Breast epithelium (tissue), 4 donors: ENCODE measurements at regions not wholly inside any gene's neighbourhood (a gene's known extent, or its start where the extent isn't known, plus 50 kb on each side); places are given as distances from the start of the nearest gene placed in this dataset.

Experiments
- DNase-seq, 2 donors: peaks; one replicate each; pipeline ENCODE4 v3.0.0-alpha.2; 2019; ENCODE audit warnings: low spot score in 2 of 2
- H3K27ac ChIP-seq, 2 donors: fragments of 200-600 bp; sonication (generic) in 1 of 2; one replicate each; pipeline ENCODE4 v1.5.1; 2016 to 2019; ENCODE audit warnings: mild to moderate bottlenecking in 1 of 2
- H3K27me3 ChIP-seq, 2 donors: fragments of 200-600 bp; sonication (generic) in 1 of 2; one replicate each; pipeline versions ENCODE4 v1.5.1 to v1.6.0; 2017 to 2019; ENCODE audit warnings: control low read depth in 1 of 2, mild to moderate bottlenecking in 1 of 2
- H3K36me3 ChIP-seq: fragments of 200-600 bp; one replicate; pipeline ENCODE4 v1.5.1; 2019
- H3K4me1 ChIP-seq, 2 donors: fragments of 200-600 bp; sonication (generic); one replicate each; pipeline ENCODE4 v1.5.1; 2016 to 2019; ENCODE audit warnings: control low read depth in 1 of 2
- H3K4me3 ChIP-seq, 3 donors: fragments of 200-600 bp; sonication (generic); 1 replicate in 2 of 3; 2 replicates in 1 of 3; pipeline ENCODE4 v1.5.1; 2016 to 2019; ENCODE audit warnings: mild to moderate bottlenecking in 3 of 3, moderate library complexity in 2 of 3
- H3K9me3 ChIP-seq, 2 donors: fragments of 200-600 bp; sonication (generic) in 1 of 2; one replicate each; pipeline ENCODE4 v1.5.1; 2016 to 2019; ENCODE audit warnings: control low read depth in 1 of 2
- CTCF ChIP-seq, 3 donors: fragments of 450-650 bp; IDR thresholded peaks; one replicate each; pipeline ENCODE4 v1.5.1; 2016 to 2017; ENCODE audit warnings: antibody characterized with exemption in 3 of 3, mild to moderate bottlenecking in 3 of 3, moderate library complexity in 3 of 3
- POLR2A ChIP-seq: fragments of 450-650 bp; IDR thresholded peaks from one replicate; pipeline ENCODE4 v1.6.1; 2016; ENCODE audit warnings: antibody characterized with exemption, mild to moderate bottlenecking, moderate library complexity
- POLR2AphosphoS5 ChIP-seq, 3 donors: sonication (generic); formaldehyde crosslinking; IDR thresholded peaks; one replicate each; pipeline ENCODE4 v1.6.1; 2017; ENCODE audit warnings: antibody characterized with exemption in 3 of 3
- intact Hi-C: fragments of 100-400 bp; cut with DNase I; formaldehyde crosslinking; loops from one replicate; pipeline ENCODE4 v1.15.1; 2023; ENCODE audit warnings: low total_unique reads

GRCh38 chr3:102748646-102749045, 313.8 kb downstream of the ZPLD1 start:
- no peak for TF ChIP-seq POLR2A
- TF ChIP-seq CTCF (IDR thresholded peaks at IDR 0.05), result no peak
- no peak for TF ChIP-seq POLR2AphosphoS5 (IDR thresholded peaks at IDR 0.05)
- DNase-seq, result no peak
- H3K27ac ChIP-seq, result no peak overlapping the region
- no peak overlapping the region for H3K4me3 ChIP-seq
- H3K9me3 ChIP-seq, result no peaks in the 10 kb centered on the region
- no peaks in the 10 kb centered on the region for H3K27me3 ChIP-seq
- no peaks in the 10 kb centered on the region for H3K36me3 ChIP-seq
- no peaks in the 10 kb centered on the region for H3K4me1 ChIP-seq
- intact Hi-C loops, result no loop called here

GRCh38 chr3:102750322-102750721, 315.5 kb downstream of the ZPLD1 start:
- H3K27ac ChIP-seq, result no peak overlapping the region
- no peaks in the 10 kb centered on the region for H3K9me3 ChIP-seq
- H3K4me3 ChIP-seq, result no peak overlapping the region
- no peaks in the 10 kb centered on the region for H3K27me3 ChIP-seq
- H3K36me3 ChIP-seq, result no peaks in the 10 kb centered on the region
- TF ChIP-seq CTCF (IDR thresholded peaks at IDR 0.05) (no peak), POLR2A (no peak), POLR2AphosphoS5 (IDR thresholded peaks at IDR 0.05) (no peak)
- H3K4me1 ChIP-seq, result no peaks in the 10 kb centered on the region
- intact Hi-C loops, result no loop called here
- DNase-seq, result no peak

GRCh38 chr3:102753901-102754300, 319.1 kb downstream of the ZPLD1 start:
- no peak for DNase-seq
- intact Hi-C loops, result no loop called here
- Histone ChIP-seq H3K27me3 (no peaks in the 10 kb centered on the region), H3K9me3 (peaks cover 0 to 5% of the 10 kb centered on the region in 2 donors), H3K4me1 (no peaks in the 10 kb centered on the region), H3K4me3 (no peak overlapping the region), H3K36me3 (no peaks in the 10 kb centered on the region), H3K27ac (no peak overlapping the region)
- TF ChIP-seq POLR2AphosphoS5 (IDR thresholded peaks at IDR 0.05), result no peak
- TF ChIP-seq POLR2A, result no peak
- TF ChIP-seq CTCF (IDR thresholded peaks at IDR 0.05), result no peak

GRCh38 chr3:102756706-102757105, 321.9 kb downstream of the ZPLD1 start:
- H3K4me1 ChIP-seq, result no peaks in the 10 kb centered on the region
- H3K36me3 ChIP-seq, result no peaks in the 10 kb centered on the region
- intact Hi-C loops, result no loop called here
- peaks cover 0 to 10% of the 10 kb centered on the region in 2 donors for H3K9me3 ChIP-seq
- no peaks in the 10 kb centered on the region for H3K27me3 ChIP-seq
- DNase-seq, result no peak
- H3K4me3 ChIP-seq, result no peak overlapping the region
- H3K27ac ChIP-seq, result no peak overlapping the region
- TF ChIP-seq POLR2AphosphoS5 (IDR thresholded peaks at IDR 0.05) (no peak), POLR2A (no peak), CTCF (IDR thresholded peaks at IDR 0.05) (no peak)

GRCh38 chr3:102757950-102758349, 323.1 kb downstream of the ZPLD1 start:
- no peaks in the 10 kb centered on the region for H3K4me1 ChIP-seq
- H3K36me3 ChIP-seq, result no peaks in the 10 kb centered on the region
- H3K4me3 ChIP-seq, result no peak overlapping the region
- no peaks in the 10 kb centered on the region for H3K27me3 ChIP-seq
- peaks cover 0 to 10% of the 10 kb centered on the region in 2 donors for H3K9me3 ChIP-seq
- DNase-seq, result no peak
- intact Hi-C loops, result no loop called here
- no peak overlapping the region for H3K27ac ChIP-seq
- TF ChIP-seq POLR2A (no peak), CTCF (IDR thresholded peaks at IDR 0.05) (no peak), POLR2AphosphoS5 (IDR thresholded peaks at IDR 0.05) (no peak)
